T-cell (primary cell): ENCODE measurements at regions not wholly inside any gene's neighbourhood (a gene's known extent, or its start where the extent isn't known, plus 50 kb on each side); places are given as distances from the start of the nearest gene placed in this dataset.

Source experiments
- ATAC-seq, 4 experiments: fragments of 200-7000 bp in 3 of 4; fragments of 150-1000 bp in 1 of 4; cut with Tn5 transposase; replicated peaks in 1 of 4; 1 replicate in 3 of 4; 2 replicates in 1 of 4; pipeline ENCODE4 v1.10.0; 2021; ENCODE audit warnings: moderate library complexity in 3 of 4, mild to moderate bottlenecking in 2 of 4, moderate number of reproducible peaks in 1 of 4
- CTCF ChIA-PET, 2 donors: fragments of 300-600 bp; sonication (Branson Sonifier 250); formaldehyde crosslinking; loops; one replicate each; lab custom pipeline; 2022; ENCODE audit warnings: antibody characterized with exemption in 2 of 2; lab: Charles Lee
- POLR2A ChIA-PET, 2 donors: fragments of 300-600 bp; sonication (Branson Sonifier 250); formaldehyde crosslinking; loops; one replicate each; lab custom pipeline; 2022; ENCODE audit warnings: antibody characterized with exemption in 2 of 2; lab: Charles Lee
- DNase-seq, 35 experiments: peaks; one replicate each; pipeline versions ENCODE4 v3.0.0 to v3.0.0-alpha.2; 2013 to 2023
- H3K27ac ChIP-seq: one replicate; pipeline ENCODE4 v1.5.1; 2013; ENCODE audit warnings: low read length
- H3K27me3 ChIP-seq, 2 experiments: replicated peaks in 1 of 2; 1 replicate in 1 of 2; 2 replicates in 1 of 2; pipeline versions ENCODE4 v1.6.1 to v1.7.0; 2013; ENCODE audit warnings: low read length in 1 of 2, mixed read lengths in 1 of 2; ENCODE audit not compliant: control insufficient read depth in 2 of 2, insufficient read depth in 2 of 2; ENCODE audit errors: extremely low read depth in 1 of 2
- H3K36me3 ChIP-seq, 2 donors: 1 replicate in 1 of 2; 2 replicates in 1 of 2; pipeline versions ENCODE4 v1.6.1 to v1.7.0; 2013; ENCODE audit warnings: low read length in 1 of 2; ENCODE audit not compliant: control insufficient read depth in 2 of 2, insufficient read depth in 1 of 2; ENCODE audit errors: extremely low read depth in 1 of 2
- H3K4me1 ChIP-seq, 2 experiments: 1 replicate in 1 of 2; 2 replicates in 1 of 2; pipeline versions ENCODE4 v1.6.1 to v1.7.0; 2013; ENCODE audit warnings: low read length in 2 of 2, mixed read lengths in 1 of 2; ENCODE audit not compliant: insufficient read depth in 2 of 2, control insufficient read depth in 1 of 2; ENCODE audit errors: extremely low read depth in 1 of 2
- H3K4me3 ChIP-seq, 2 donors: 1 replicate in 1 of 2; 2 replicates in 1 of 2; pipeline versions ENCODE4 v1.5.1 to v1.7.0; 2013; ENCODE audit warnings: mild to moderate bottlenecking in 2 of 2, low read length in 1 of 2, moderate library complexity in 1 of 2; ENCODE audit not compliant: control insufficient read depth in 1 of 2; ENCODE audit errors: extremely low read depth in 1 of 2
- H3K9me3 ChIP-seq: 2 replicates; pipeline ENCODE4 v1.7.0; 2013
- H3K27ac Mint-ChIP-seq, 2 donors: one replicate each; pipeline ENCODE4 v1.8.0; 2020 to 2021; ENCODE audit warnings: mild to moderate bottlenecking in 2 of 2, mixed read lengths in 2 of 2
- H3K27me3 Mint-ChIP-seq, 2 donors: one replicate each; pipeline ENCODE4 v1.8.0; 2021 to 2022; ENCODE audit warnings: mixed read lengths in 2 of 2
- H3K36me3 Mint-ChIP-seq: one replicate; pipeline ENCODE4 v1.8.0; 2021; ENCODE audit warnings: mixed read lengths
- H3K4me1 Mint-ChIP-seq, 3 donors: one replicate each; pipeline ENCODE4 v1.8.0; 2020 to 2022; ENCODE audit warnings: mixed read lengths in 3 of 3, mild to moderate bottlenecking in 1 of 3
- H3K4me3 Mint-ChIP-seq, 3 donors: one replicate each; pipeline ENCODE4 v1.8.0; 2020 to 2022; ENCODE audit warnings: mild to moderate bottlenecking in 3 of 3, mixed read lengths in 3 of 3, moderate library complexity in 3 of 3
- H3K9me3 Mint-ChIP-seq, 3 donors: one replicate each; pipeline ENCODE4 v1.8.0; 2020 to 2022; ENCODE audit warnings: mixed read lengths in 3 of 3
- WGBS: methylation state at CpG from one replicate; pipeline ENCODE4 v1.1.5; 2013; ENCODE audit warnings: missing lambda C conversion rate; ENCODE audit not compliant: insufficient coverage; 5-methylcytosine and 5-hydroxymethylcytosine counted together

DNA sequence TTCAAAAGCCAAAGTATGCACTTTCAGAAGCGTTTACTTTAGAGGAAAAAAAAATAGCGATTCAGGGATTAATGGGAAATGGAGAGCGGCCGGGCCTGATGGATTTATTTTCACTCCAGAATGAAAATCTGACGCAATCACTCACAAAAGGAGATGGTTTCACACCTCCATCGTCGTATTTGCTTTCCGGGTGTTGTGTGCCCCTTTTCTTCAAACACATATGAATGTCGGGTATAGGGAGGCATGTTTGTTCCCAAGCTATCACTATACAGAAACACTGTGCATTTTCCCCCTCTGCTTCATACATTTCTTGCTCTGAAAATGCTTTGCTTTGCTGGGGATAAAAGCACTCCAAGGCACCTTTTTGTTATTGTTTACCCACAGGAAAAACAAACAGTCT lies 562.2 kb upstream of the ZFHX3 start:
- peaks cover 0 to 8% (median 0%) of the 10 kb centered on the region in 3 donors for H3K9me3 Mint-ChIP-seq
- no peak overlapping the region for H3K4me3 Mint-ChIP-seq
- no peaks in the 10 kb centered on the region for H3K36me3 Mint-ChIP-seq
- no peaks in the 10 kb centered on the region for H3K4me1 Mint-ChIP-seq
- DNase-seq (no peak), ATAC-seq (no peak)
- WGBS = 83% methylated on average over 1 of the region's 9 CpGs
- POLR2A ChIA-PET = no interaction called here
- Histone ChIP-seq H3K36me3 (no peaks in the 10 kb centered on the region), H3K4me3 (no peak overlapping the region), H3K4me1 (no peaks in the 10 kb centered on the region), H3K9me3 (no peaks in the 10 kb centered on the region), H3K27ac (no peak overlapping the region), H3K27me3 (no peaks in the 10 kb centered on the region)
- peaks cover 1 to 26% of the 10 kb centered on the region in 2 donors for H3K27me3 Mint-ChIP-seq
- no peak overlapping the region for H3K27ac Mint-ChIP-seq
- CTCF ChIA-PET = no interaction called here

DNA sequence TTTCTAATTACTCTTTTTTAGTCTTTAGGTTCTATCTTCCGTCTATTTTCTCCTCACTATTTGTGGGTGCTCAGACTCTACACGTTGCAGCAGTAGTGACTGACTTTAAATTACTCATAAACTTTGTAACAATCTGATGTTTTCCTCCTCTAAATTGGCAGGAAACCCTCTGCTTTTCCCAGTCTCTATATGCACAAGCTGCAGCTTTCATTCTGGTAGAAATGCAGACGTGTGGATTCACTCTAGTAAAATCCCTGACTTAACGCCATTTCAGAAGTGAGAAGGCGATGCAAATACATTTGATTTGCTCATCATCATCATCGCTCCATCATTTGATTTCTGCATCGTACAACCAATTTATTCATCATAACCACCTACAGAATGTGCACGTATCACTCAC lies 561.0 kb upstream of the ZFHX3 start:
- CTCF ChIA-PET = no interaction called here
- Histone ChIP-seq H3K9me3 (no peaks in the 10 kb centered on the region), H3K4me3 (no peak overlapping the region), H3K36me3 (no peaks in the 10 kb centered on the region), H3K27me3 (no peaks in the 10 kb centered on the region), H3K4me1 (no peaks in the 10 kb centered on the region), H3K27ac (no peak overlapping the region)
- Mint-ChIP-seq H3K27me3 (peaks cover 1 to 17% of the 10 kb centered on the region in 2 donors), H3K4me1 (no peaks in the 10 kb centered on the region), H3K4me3 (no peak overlapping the region), H3K36me3 (no peaks in the 10 kb centered on the region), H3K9me3 (peaks cover 0 to 8% (median 2%) of the 10 kb centered on the region in 3 donors), H3K27ac (no peak overlapping the region)
- POLR2A ChIA-PET = no interaction called here
- ATAC-seq (no peak), DNase-seq (no peak)
- 72% methylated on average over 6 of the region's 8 CpGs for WGBS

DNA sequence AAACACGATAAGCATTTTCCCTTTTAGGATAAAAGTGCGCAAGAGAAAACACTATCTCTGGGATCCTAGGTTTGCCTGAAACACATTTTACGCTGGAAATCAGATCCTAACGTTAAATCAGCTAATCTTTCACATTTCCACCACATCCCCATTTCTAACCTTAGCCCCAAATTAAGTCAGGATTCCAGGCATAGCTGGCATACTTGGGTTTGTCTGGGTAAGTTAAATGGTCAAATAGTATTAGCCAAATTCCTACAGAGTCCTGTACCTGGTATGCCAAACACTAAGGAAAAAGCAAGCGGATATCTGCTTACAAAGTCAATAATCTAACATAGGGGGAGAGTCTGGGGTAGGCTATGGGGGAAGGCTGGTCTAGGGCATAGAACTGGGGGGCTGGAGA lies 557.4 kb upstream of the ZFHX3 start:
- Mint-ChIP-seq H3K27me3 (peaks cover 1 to 10% of the 10 kb centered on the region in 2 donors), H3K9me3 (peaks cover 2 to 8% (median 5%) of the 10 kb centered on the region in 3 donors), H3K36me3 (no peaks in the 10 kb centered on the region), H3K4me1 (no peaks in the 10 kb centered on the region), H3K4me3 (no peak overlapping the region), H3K27ac (no peak overlapping the region)
- H3K9me3 ChIP-seq = no peaks in the 10 kb centered on the region
- ATAC-seq = no peak
- WGBS = 100% methylated on average over 2 of the region's 5 CpGs
- H3K4me1 ChIP-seq = no peaks in the 10 kb centered on the region
- H3K27ac ChIP-seq = no peak overlapping the region
- H3K4me3 ChIP-seq = no peak overlapping the region
- ChIA-PET POLR2A (interaction anchor here in 1 of 2 donors (0.7 kb wide), 1 partner anchor 70 kb away, joined by 13 read pairs; no protein-coding TSS in a partner anchor), CTCF (no interaction called here)
- no peaks in the 10 kb centered on the region for H3K36me3 ChIP-seq
- DNase-seq = no peak
- no peaks in the 10 kb centered on the region for H3K27me3 ChIP-seq

DNA sequence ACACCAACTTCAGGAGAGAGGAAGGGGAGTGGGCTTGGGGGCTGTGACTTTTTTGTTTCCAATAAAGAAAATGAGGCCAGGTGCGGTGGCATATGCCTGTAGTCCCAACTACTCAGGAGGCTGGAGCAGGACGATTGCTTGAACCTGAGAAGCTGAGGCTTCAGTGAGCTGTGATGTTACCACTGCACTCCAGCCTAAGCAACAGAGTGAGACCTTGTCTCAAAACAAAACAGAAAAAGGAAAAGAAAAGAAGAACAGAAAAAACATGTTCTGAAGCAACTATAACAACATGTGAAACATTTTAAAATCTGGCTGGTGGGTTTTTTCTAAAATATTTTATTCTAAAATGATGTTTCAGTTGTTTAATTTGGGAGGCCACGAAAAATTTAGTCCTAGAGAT lies 554.0 kb upstream of the ZFHX3 start:
- Mint-ChIP-seq H3K4me1 (no peaks in the 10 kb centered on the region), H3K27ac (no peak overlapping the region), H3K4me3 (no peak overlapping the region), H3K27me3 (no peaks in the 10 kb centered on the region), H3K36me3 (no peaks in the 10 kb centered on the region), H3K9me3 (peaks cover 0 to 5% (median 2%) of the 10 kb centered on the region in 3 donors)
- Histone ChIP-seq H3K9me3 (no peaks in the 10 kb centered on the region), H3K36me3 (no peaks in the 10 kb centered on the region), H3K27me3 (no peaks in the 10 kb centered on the region), H3K27ac (no peak overlapping the region), H3K4me3 (no peak overlapping the region), H3K4me1 (no peaks in the 10 kb centered on the region)
- DNase-seq (no peak), ATAC-seq (no peak)
- no CpG with 5 or more reads among the region's 3 CpGs for WGBS
- CTCF ChIA-PET = interaction anchor here in 1 of 2 donors (0.6 kb wide), 1 partner anchor 390 kb away, joined by 3 read pairs; no protein-coding TSS in a partner anchor
- POLR2A ChIA-PET = no interaction called here

DNA sequence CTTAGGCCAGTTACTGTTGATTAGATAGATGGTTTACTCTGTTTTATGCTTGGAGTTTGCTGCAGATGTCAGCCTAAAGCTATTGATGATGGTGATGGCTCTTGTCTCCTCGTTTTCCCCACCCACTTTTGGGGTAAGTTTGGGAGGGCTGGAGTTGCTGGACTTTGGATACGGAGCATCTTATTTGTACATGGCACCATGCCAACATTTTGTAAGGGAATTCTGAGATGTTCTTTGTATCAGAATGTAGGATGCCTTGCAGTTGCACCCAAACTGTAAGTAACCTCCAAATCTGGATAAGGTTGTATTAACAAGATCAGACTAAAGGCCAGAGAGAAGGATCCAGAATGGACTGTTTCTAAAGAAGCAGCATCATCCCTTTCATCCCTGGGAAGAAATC lies 551.9 kb upstream of the ZFHX3 start:
- Histone ChIP-seq H3K36me3 (no peaks in the 10 kb centered on the region), H3K4me3 (no peak overlapping the region), H3K4me1 (no peaks in the 10 kb centered on the region), H3K27ac (no peak overlapping the region), H3K9me3 (no peaks in the 10 kb centered on the region), H3K27me3 (no peaks in the 10 kb centered on the region)
- H3K4me3 Mint-ChIP-seq = no peak overlapping the region
- H3K9me3 Mint-ChIP-seq = peaks cover 0 to 5% (median 0%) of the 10 kb centered on the region in 3 donors
- no peak for DNase-seq
- no peaks in the 10 kb centered on the region for H3K4me1 Mint-ChIP-seq
- CTCF ChIA-PET = no interaction called here
- H3K27ac Mint-ChIP-seq = no peak overlapping the region
- no peak for ATAC-seq
- WGBS = 86% methylated on average over 1 of the region's 2 CpGs
- POLR2A ChIA-PET = no interaction called here
- no peaks in the 10 kb centered on the region for H3K36me3 Mint-ChIP-seq
- H3K27me3 Mint-ChIP-seq = no peaks in the 10 kb centered on the region

DNA sequence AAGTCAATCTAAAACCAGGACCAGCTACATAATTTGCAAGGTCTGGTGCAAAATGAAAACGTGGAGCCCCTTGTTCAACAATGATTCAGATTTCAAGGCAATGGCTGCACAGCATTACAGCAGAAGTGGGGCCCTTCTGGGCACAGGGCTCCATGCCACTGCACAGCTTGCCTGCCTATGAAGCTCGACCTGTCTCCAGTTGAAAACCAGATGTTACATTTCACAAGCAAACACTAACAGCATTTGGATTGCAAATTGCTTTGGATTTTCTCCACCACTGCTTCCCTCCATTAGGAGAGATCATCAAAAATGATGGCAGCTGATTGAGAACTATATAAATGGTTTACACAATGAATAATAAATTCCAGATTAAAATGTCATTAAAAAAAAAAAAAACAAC lies 551.4 kb upstream of the ZFHX3 start:
- Histone ChIP-seq H3K9me3 (no peaks in the 10 kb centered on the region), H3K4me1 (no peaks in the 10 kb centered on the region), H3K36me3 (no peaks in the 10 kb centered on the region), H3K27me3 (no peaks in the 10 kb centered on the region), H3K27ac (no peak overlapping the region), H3K4me3 (no peak overlapping the region)
- Mint-ChIP-seq H3K27ac (no peak overlapping the region), H3K4me3 (no peak overlapping the region), H3K4me1 (no peaks in the 10 kb centered on the region), H3K27me3 (no peaks in the 10 kb centered on the region), H3K36me3 (no peaks in the 10 kb centered on the region), H3K9me3 (peaks cover 0 to 5% (median 0%) of the 10 kb centered on the region in 3 donors)
- ATAC-seq (no peak), DNase-seq (no peak)
- ChIA-PET POLR2A (interaction anchor here in 1 of 2 donors (0.6 kb wide), 1 partner anchor 354 kb away, joined by 3 read pairs; no protein-coding TSS in a partner anchor), CTCF (no interaction called here)
- 18% methylated on average over 1 of the region's 2 CpGs for WGBS

DNA sequence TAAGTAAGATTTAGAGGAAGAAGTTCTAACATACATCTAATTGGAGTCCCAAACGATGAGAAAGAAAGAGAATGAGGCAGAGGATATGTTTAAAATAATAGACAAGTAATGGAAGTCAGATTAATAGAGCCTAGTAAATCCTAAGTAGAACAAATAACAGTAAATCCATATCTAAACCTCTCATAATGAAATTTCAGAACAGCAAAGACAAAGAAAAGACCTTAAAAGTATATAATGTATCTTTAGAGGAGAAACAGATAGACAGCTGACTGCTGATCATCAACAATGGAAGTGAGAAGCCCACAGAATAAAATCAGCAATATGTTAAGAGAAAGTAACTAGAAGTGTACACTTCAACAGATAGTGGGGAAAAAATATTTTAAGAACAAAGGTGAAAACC lies 536.2 kb upstream of the ZFHX3 start:
- Histone ChIP-seq H3K4me1 (no peaks in the 10 kb centered on the region), H3K36me3 (no peaks in the 10 kb centered on the region), H3K4me3 (no peak overlapping the region), H3K27me3 (no peaks in the 10 kb centered on the region), H3K27ac (no peak overlapping the region), H3K9me3 (no peaks in the 10 kb centered on the region)
- ChIA-PET CTCF (no interaction called here), POLR2A (no interaction called here)
- ATAC-seq = no peak
- no peaks in the 10 kb centered on the region for H3K36me3 Mint-ChIP-seq
- no peaks in the 10 kb centered on the region for H3K27me3 Mint-ChIP-seq
- no peak overlapping the region for H3K27ac Mint-ChIP-seq
- peaks cover 8 to 17% (median 9%) of the 10 kb centered on the region in 3 donors for H3K9me3 Mint-ChIP-seq
- no CpG with 5 or more reads among the region's 1 CpG for WGBS
- no peak overlapping the region for H3K4me3 Mint-ChIP-seq
- DNase-seq = no peak
- no peaks in the 10 kb centered on the region for H3K4me1 Mint-ChIP-seq
